ENCODE measurements at regions not wholly inside any gene's neighbourhood (a gene's known extent, or its start where the extent isn't known, plus 50 kb on each side); places are given as distances from the start of the nearest gene placed in this dataset.

- TF ChIP-seq, protein P1, sequence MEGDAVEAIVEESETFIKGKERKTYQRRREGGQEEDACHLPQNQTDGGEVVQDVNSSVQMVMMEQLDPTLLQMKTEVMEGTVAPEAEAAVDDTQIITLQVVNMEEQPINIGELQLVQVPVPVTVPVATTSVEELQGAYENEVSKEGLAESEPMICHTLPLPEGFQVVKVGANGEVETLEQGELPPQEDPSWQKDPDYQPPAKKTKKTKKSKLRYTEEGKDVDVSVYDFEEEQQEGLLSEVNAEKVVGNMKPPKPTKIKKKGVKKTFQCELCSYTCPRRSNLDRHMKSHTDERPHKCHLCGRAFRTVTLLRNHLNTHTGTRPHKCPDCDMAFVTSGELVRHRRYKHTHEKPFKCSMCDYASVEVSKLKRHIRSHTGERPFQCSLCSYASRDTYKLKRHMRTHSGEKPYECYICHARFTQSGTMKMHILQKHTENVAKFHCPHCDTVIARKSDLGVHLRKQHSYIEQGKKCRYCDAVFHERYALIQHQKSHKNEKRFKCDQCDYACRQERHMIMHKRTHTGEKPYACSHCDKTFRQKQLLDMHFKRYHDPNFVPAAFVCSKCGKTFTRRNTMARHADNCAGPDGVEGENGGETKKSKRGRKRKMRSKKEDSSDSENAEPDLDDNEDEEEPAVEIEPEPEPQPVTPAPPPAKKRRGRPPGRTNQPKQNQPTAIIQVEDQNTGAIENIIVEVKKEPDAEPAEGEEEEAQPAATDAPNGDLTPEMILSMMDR (IDR thresholded peaks at IDR 0.05; ENCODE audit: insufficient read depth, low read depth, low read length, missing control alignments) = no peak
- H3K4me3 ChIP-seq (ENCODE audit: low read length) = no peak overlapping the region
- peak; percentile 78 for DNase-seq (ENCODE audit: low read depth)
Measured at GRCh38 chr6:154615483-154616025, 105.1 kb upstream of the CNKSR3 start.

DNA sequence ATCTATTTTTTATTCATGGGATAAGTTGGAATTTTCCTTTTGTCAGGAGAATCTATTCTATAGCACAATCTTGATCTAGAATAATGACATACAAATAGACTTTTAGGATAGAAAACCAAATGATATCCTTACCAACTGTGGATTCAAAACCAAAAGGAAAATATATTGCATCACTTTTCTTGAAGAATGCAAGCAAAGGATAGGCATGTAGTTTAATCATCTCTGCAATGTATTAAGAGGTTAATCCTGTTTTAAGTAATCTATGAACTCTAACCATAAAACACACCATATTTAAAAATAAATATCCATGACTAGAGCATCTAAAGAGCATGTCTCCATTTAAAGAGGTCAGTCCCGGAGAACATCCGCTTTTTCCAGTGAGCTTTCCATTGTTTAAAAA, 106.7 kb upstream of the CNKSR3 start:
- no peak overlapping the region for H3K4me3 ChIP-seq (ENCODE audit: low read length)
- TF ChIP-seq, protein P1 (IDR thresholded peaks at IDR 0.05; ENCODE audit: insufficient read depth, low read depth, low read length, missing control alignments) = no peak
- no peak for DNase-seq (ENCODE audit: low read depth)

GRCh38 chr6:154619146-154619545, 108.7 kb upstream of the CNKSR3 start:
- TF ChIP-seq, protein P1 (IDR thresholded peaks at IDR 0.05; ENCODE audit: insufficient read depth, low read depth, low read length, missing control alignments) = no peak
- no peak overlapping the region for H3K4me3 ChIP-seq (ENCODE audit: low read length)
- DNase-seq (ENCODE audit: low read depth) = no peak

DNA sequence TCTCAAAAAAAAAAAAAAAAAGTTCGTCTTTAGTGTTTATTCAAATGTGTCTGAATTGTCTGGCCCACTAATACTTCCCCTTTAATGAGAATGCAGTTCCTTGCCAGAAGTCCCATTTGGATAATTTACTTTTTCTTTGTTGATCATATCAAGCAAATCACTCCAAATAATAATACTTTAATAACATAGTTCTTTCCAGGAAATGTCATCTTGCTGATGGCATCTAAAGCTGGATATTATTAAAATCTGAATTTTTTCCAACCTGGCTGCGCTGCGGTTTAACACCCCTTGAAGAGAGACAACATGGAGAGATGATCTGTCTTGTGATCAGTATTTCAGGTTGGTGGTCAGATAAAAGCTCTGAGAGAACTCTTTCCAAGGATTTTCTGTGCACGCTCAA, 111.2 kb upstream of the CNKSR3 start:
- no peak overlapping the region for H3K4me3 ChIP-seq (ENCODE audit: low read length)
- DNase-seq (ENCODE audit: low read depth) = no peak
- TF ChIP-seq, protein P1 (IDR thresholded peaks at IDR 0.05; ENCODE audit: insufficient read depth, low read depth, low read length, missing control alignments) = no peak

- H3K4me3 ChIP-seq (ENCODE audit: low read length) = no peak overlapping the region
- DNase-seq (ENCODE audit: low read depth) = peak; percentile 76
Measured at GRCh38 chr6:154622618-154623336, 110.4 kb upstream of the SCAF8 start.

GRCh38 chr6:154623391-154623790, 109.8 kb upstream of the SCAF8 start:
- no peak overlapping the region for H3K4me3 ChIP-seq (ENCODE audit: low read length)
- TF ChIP-seq, protein P1 (IDR thresholded peaks at IDR 0.05; ENCODE audit: insufficient read depth, low read depth, low read length, missing control alignments) = no peak
- no peak for DNase-seq (ENCODE audit: low read depth)

More at GRCh38 chr6:154622618-154623336, 110.4 kb upstream of the SCAF8 start:
- TF ChIP-seq, protein P1 (IDR thresholded peaks at IDR 0.05; ENCODE audit: insufficient read depth, low read depth, low read length, missing control alignments) = no peak
